OCI-M1 (cell line): ENCODE measurements at regions not wholly inside any gene's neighbourhood (a gene's known extent, or its start where the extent isn't known, plus 50 kb on each side); places are given as distances from the start of the nearest gene placed in this dataset.

Experiments
- DNase-seq: peaks from one replicate; lab custom pipeline; 2025; lab: John Stamatoyannopoulos, UW

GRCh38 chr6:53413326-53413725, 64.6 kb upstream of the ELOVL5 start:
- DNase-seq = no peak

DNA sequence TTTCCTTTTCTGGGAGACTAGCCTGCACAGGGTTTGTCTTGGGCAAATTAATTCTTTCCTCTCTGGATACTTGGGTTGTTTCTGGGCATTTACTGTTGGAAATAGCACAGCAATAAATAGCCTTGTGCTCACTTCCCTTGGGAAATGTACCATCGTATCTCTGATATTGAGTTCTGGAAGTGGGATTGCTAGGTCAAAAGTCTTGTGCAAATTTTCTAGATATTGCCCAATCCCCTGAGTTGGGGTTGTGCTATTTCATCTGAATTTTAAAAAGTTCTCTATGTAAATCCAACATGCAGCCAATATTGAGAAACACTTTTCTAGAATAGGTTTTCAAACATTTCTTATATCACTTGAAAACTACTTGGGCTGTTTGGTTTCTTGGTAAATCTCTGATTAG, 64.0 kb upstream of the ELOVL5 start:
- DNase-seq = no peak

DNA sequence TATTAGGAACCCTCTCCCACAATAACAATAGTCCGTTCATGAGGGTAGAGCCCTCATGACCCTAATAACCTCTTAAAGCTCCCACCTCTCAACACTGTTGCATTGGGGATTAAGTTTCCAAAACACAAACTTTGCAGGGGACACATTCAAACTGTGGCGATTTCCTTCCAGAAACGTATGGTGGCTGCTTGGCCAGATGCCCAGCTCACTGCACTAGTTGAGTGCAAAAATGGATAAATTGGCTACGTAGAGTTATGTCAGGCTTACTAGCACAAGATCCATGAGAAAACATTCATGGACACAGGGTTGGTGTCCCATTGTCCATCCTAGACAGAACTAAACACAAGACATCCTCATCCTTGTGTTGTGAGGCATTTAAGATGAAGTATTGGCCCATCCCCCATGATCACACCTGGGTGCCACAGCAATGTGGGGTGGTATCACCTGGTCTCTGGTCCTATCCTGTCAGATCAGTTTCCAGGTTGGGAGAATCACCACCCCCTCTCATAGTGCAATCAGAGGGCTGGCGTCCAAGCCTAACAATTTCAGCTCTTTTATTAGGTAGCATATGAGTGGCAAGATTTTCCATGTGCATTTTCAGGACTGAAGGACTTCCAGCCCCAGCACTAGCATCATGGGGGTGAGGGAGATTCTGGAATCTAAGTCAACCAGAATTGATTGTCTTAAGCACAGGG, 63.4 kb upstream of the ELOVL5 start:
- no peak for DNase-seq

GRCh38 chr6:53411451-53411850, 62.7 kb upstream of the ELOVL5 start:
- DNase-seq = no peak

DNA sequence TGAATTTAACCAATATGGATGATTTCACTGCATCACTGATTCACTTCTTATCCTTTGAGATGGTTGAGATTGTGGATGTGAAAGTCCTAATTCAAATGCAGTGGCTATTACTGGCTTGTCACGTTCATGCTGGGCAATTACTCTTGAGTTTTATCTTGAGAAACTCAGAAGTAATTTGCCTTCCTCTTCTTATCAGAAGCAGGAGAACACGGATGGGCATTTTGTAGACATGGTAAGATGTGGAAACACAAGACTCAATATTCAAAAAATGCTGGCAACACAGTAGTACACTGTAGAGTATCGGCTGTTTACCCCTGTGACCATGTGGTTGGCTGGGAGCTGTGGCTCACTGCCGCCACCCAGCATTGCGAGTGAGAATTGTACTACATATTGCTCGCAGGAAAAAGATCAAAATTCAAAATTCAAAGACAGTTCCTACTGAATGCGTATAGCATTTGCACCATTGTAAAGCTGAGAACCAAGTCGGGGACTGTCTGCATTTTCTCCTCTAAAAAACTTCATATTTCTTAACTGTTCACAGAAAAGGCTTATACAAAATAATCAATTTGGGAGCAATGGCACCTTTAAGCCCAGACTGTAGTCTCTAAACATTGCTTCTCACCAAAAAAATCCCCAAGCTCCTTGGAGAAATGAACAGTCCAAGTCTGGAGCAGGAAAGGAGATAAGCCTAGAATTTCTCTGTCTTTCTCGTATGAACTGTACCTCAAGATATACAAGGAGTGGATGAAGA, 61.9 kb upstream of the ELOVL5 start:
- DNase-seq = peak; percentile 88

DNA sequence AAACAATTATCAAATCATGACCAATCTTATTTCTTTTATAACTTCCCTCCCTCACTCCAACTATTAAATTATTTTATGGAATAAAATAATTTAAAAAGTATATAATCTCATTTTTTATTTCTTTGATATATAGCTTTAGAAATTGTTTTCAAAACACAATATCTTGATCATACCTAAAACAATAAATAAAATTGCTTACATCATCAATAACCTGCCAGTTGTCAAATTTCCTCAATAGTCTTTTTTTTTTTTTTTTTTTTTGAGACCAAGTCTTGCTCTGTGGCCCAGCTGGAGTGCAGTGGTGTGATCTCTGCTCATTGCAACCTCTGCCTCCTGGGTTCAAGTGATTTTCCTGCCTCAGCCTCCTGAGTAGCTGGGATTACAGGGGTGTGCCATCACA, 60.1 kb upstream of the ELOVL5 start:
- DNase-seq = no peak

- DNase-seq = no peak
These were observed 50.2 kb upstream of the ELOVL5 start for GRCh38 chr6:53399027-53399344.

DNA sequence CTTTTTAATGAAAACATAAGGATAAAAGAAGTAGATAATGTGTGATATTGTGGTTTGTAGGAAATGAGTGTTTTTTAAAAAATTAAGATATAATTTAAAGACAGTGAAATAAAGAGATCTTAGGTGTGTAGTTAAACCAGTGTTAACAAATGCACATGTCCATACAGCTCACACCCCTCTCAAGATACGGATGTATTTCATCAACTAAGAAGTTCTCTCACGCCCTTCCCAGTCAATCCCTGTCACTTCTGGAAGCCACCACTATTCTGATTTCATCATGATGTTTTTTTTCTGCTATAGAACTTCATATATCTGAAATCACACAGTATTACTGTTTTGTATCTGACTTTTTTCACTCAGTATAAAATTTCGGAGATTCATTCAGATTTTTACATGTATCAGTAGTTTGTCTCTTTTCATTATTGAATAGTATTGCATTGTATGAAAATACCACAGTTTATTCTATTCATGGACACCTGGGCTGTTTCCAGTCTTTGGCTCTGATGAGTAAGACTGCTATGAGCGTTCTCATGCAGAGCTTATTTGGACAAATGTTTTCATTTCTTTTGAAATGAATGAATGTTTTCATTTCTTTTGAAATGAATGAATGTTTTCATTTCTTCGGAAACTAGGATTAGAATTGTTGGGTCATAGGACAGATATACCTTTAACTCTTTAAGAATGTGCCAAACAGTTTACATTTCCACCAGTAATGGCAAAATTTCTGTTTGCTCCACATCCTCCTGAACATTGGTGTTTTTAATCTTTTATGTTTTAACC, 49.7 kb upstream of the ELOVL5 start:
- DNase-seq = no peak
